Gastrocnemius medialis (tissue), 4 donors: ENCODE measurements at regions not wholly inside any gene's neighbourhood (a gene's known extent, or its start where the extent isn't known, plus 50 kb on each side); places are given as distances from the start of the nearest gene placed in this dataset.

ENCODE experiments used
- CTCF ChIP-seq, 5 experiments: fragments of 450-650 bp in 3 of 5; fragments of 200-600 bp in 2 of 5; sonication (generic) in 2 of 5; IDR thresholded peaks in 4 of 5; conservative IDR thresholded peaks in 1 of 5; 1 replicate in 4 of 5; 2 replicates in 1 of 5; pipeline ENCODE4 v1.5.1; 2016 to 2019; ENCODE audit warnings: antibody characterized with exemption in 5 of 5, mild to moderate bottlenecking in 3 of 5, moderate library complexity in 3 of 5
- POLR2A ChIP-seq, 2 donors: fragments of 450-650 bp; IDR thresholded peaks; one replicate each; pipeline ENCODE4 v1.6.1; 2017; ENCODE audit warnings: antibody characterized with exemption in 2 of 2, mild to moderate bottlenecking in 2 of 2, moderate library complexity in 2 of 2

GRCh38 chr20:19049514-19049913 is 162.9 kb upstream of the SLC24A3 start:
- no peak for TF ChIP-seq CTCF (IDR thresholded peaks at IDR 0.05 in 4 of 5, conservative IDR thresholded peaks at IDR 0.05 in 1 of 5)
- TF ChIP-seq POLR2A (IDR thresholded peaks at IDR 0.05): no peak
